IMR-90 (cell line): ENCODE measurements at regions not wholly inside any gene's neighbourhood (a gene's known extent, or its start where the extent isn't known, plus 50 kb on each side); places are given as distances from the start of the nearest gene placed in this dataset.

Experiments used
- ATAC-seq: fragments of 200-7000 bp; cut with Tn5 transposase; 2 replicates; pipeline ENCODE4 v1.9.1; 2020; ENCODE audit warnings: low read depth, mild to moderate bottlenecking, moderate library complexity
- BruUV-seq: library from RNA; stranded (reverse); fragments of 400-500 nt; replicated peaks from 2 replicates; lab custom pipeline; 2021; lab: Mats Ljungman, UMichigan
- CTCF ChIA-PET: fragments of 300-600 bp; formaldehyde crosslinking; extraction: SDS; loops from one replicate; lab custom pipeline; 2021; ENCODE audit warnings: antibody characterized with exemption; lab: Yijun Ruan, JAX
- POLR2A ChIA-PET: fragments of 300-600 bp; sonication (Branson Sonifier 250); formaldehyde crosslinking; loops from one replicate; lab custom pipeline; 2022; ENCODE audit warnings: antibody characterized with exemption; ENCODE audit not compliant: unreplicated experiment; lab: Charles Lee
- DNase-seq: peaks from one replicate; pipeline ENCODE4 v3.0.0; 2013
- H2AFZ ChIP-seq: replicated peaks from 2 replicates; pipeline ENCODE3; 2013; ENCODE audit warnings: low read length, mild to moderate bottlenecking; ENCODE audit not compliant: poor library complexity
- H2AK5ac ChIP-seq: 2 replicates; pipeline ENCODE4 v1.6.1; 2013; ENCODE audit warnings: low read depth, low read length, inconsistent platforms
- H2AK9ac ChIP-seq: replicated peaks from 2 replicates; pipeline ENCODE3; 2013; ENCODE audit warnings: mild to moderate bottlenecking, low read depth, low read length, moderate library complexity; ENCODE audit not compliant: poor library complexity
- H2BK120ac ChIP-seq: 2 replicates; pipeline ENCODE4 v1.6.1; 2013; ENCODE audit warnings: low read depth, low read length, inconsistent platforms
- H2BK15ac ChIP-seq: 3 replicates; pipeline ENCODE4 v1.6.1; 2013; ENCODE audit warnings: low read depth, low read length, inconsistent platforms
- H2BK20ac ChIP-seq: 2 replicates; pipeline ENCODE4 v1.6.1; 2013; ENCODE audit warnings: low read depth, mild to moderate bottlenecking, inconsistent platforms, low read length, moderate library complexity
- H2BK5ac ChIP-seq: 2 replicates; pipeline ENCODE4 v1.6.1; 2013; ENCODE audit warnings: mild to moderate bottlenecking, low read depth, low read length, inconsistent platforms; ENCODE audit not compliant: poor library complexity, severe bottlenecking
- H3K14ac ChIP-seq: replicated peaks from 2 replicates; pipeline ENCODE4 v1.6.1; 2013; ENCODE audit warnings: low read depth, low read length, inconsistent platforms
- H3K18ac ChIP-seq: 2 replicates; pipeline ENCODE4 v1.6.1; 2013; ENCODE audit warnings: low read depth, low read length, control low read depth
- H3K23ac ChIP-seq: 2 replicates; pipeline ENCODE4 v1.6.1; 2013; ENCODE audit warnings: low read depth, low read length, inconsistent platforms
- H3K27ac ChIP-seq: 2 replicates; pipeline ENCODE4 v1.5.1; 2013; ENCODE audit warnings: mild to moderate bottlenecking, control low read depth, low read length; ENCODE audit not compliant: insufficient read depth
- H3K27me3 ChIP-seq: 2 replicates; pipeline ENCODE4 v1.6.1; 2013; ENCODE audit warnings: low read length; ENCODE audit not compliant: control insufficient read depth, insufficient read depth
- H3K36me3 ChIP-seq: 2 replicates; pipeline ENCODE4 v1.6.1; 2013; ENCODE audit warnings: low read length, mixed read lengths; ENCODE audit not compliant: control insufficient read depth, insufficient read depth
- H3K4ac ChIP-seq: 2 replicates; pipeline ENCODE4 v1.6.1; 2013; ENCODE audit warnings: low read depth, low read length, inconsistent platforms
- H3K4me1 ChIP-seq: 2 replicates; pipeline ENCODE4 v1.6.1; 2013; ENCODE audit warnings: low read length, mixed read lengths; ENCODE audit not compliant: control insufficient read depth, insufficient read depth
- H3K4me2 ChIP-seq: 2 replicates; pipeline ENCODE4 v1.6.1; 2013; ENCODE audit warnings: low read depth, mild to moderate bottlenecking, control low read depth, low read length, moderate library complexity
- H3K4me3 ChIP-seq: 2 replicates; pipeline ENCODE4 v1.5.1; 2013; ENCODE audit warnings: low read depth, mild to moderate bottlenecking, control low read depth, low read length, moderate library complexity; ENCODE audit not compliant: insufficient read depth
- H3K56ac ChIP-seq: 2 replicates; pipeline ENCODE4 v1.6.1; 2013; ENCODE audit warnings: low read length, inconsistent platforms; ENCODE audit not compliant: insufficient read depth; ENCODE audit errors: extremely low read depth
- H3K79me1 ChIP-seq, 2 experiments: 2 replicates each; pipeline ENCODE4 v1.6.1; 2013; ENCODE audit warnings: low read length in 2 of 2, inconsistent platforms in 1 of 2, low read depth in 1 of 2
- H3K9ac ChIP-seq: 2 replicates; pipeline ENCODE4 v1.6.1; 2013; ENCODE audit warnings: low read depth, low read length, control low read depth
- H3K9me1 ChIP-seq: 2 replicates; pipeline ENCODE4 v1.6.1; 2013; ENCODE audit warnings: low read length, inconsistent platforms; ENCODE audit not compliant: insufficient read depth
- H3K9me3 ChIP-seq: 2 replicates; pipeline ENCODE4 v1.6.1; 2013; ENCODE audit warnings: low read length; ENCODE audit not compliant: control insufficient read depth, insufficient read depth
- H4K20me1 ChIP-seq: 2 replicates; pipeline ENCODE4 v1.6.1; 2013; ENCODE audit warnings: low read length, inconsistent platforms; ENCODE audit not compliant: insufficient read depth
- H4K5ac ChIP-seq: 2 replicates; pipeline ENCODE4 v1.6.1; 2013; ENCODE audit warnings: mild to moderate bottlenecking, low read depth, low read length, control low read depth
- H4K8ac ChIP-seq, 2 experiments: 2 replicates each; pipeline ENCODE4 v1.6.1; 2013; ENCODE audit warnings: low read depth in 2 of 2, low read length in 2 of 2, control low read depth in 1 of 2, inconsistent platforms in 1 of 2
- H4K91ac ChIP-seq: 2 replicates; pipeline ENCODE4 v1.6.1; 2013; ENCODE audit warnings: low read depth, low read length, inconsistent platforms; ENCODE audit not compliant: insufficient read depth
- CEBPB ChIP-seq: IDR thresholded peaks from 2 replicates; pipeline ENCODE4 v1.6.1; 2012; ENCODE audit warnings: low read depth, low read length, improper control_type of control experiment
- MAFK ChIP-seq: IDR thresholded peaks from 2 replicates; pipeline ENCODE4 v1.6.1; 2012; ENCODE audit warnings: low read depth, low read length, improper control_type of control experiment
- MAZ ChIP-seq: IDR thresholded peaks from 2 replicates; pipeline ENCODE4 v1.6.1; 2012; ENCODE audit warnings: low read depth, mild to moderate bottlenecking, low read length, improper control_type of control experiment, moderate library complexity, borderline replicate concordance
- MXI1 ChIP-seq: IDR thresholded peaks from 2 replicates; pipeline ENCODE4 v1.6.1; 2012; ENCODE audit warnings: low read depth, mild to moderate bottlenecking, low read length, moderate library complexity, borderline replicate concordance
- NFE2L2 ChIP-seq: fragments of 150-350 bp; IDR thresholded peaks from 2 replicates; pipeline ENCODE4 v1.6.1; 2016; ENCODE audit warnings: low read depth, mild to moderate bottlenecking, low read length
- POLR2A ChIP-seq: IDR thresholded peaks from 2 replicates; pipeline ENCODE4 v1.6.1; 2012; ENCODE audit warnings: mild to moderate bottlenecking, low read depth, low read length
- RAD21 ChIP-seq: IDR thresholded peaks from 2 replicates; pipeline ENCODE4 v1.6.1; 2012; ENCODE audit warnings: low read length, improper control_type of control experiment
- RFX5 ChIP-seq: IDR thresholded peaks from 2 replicates; pipeline ENCODE4 v1.8.0; 2012; ENCODE audit warnings: low read depth, mild to moderate bottlenecking, low read length, moderate library complexity
- SMC3 ChIP-seq: fragments of 150-350 bp; IDR thresholded peaks from 2 replicates; pipeline ENCODE4 v1.6.1; 2016; ENCODE audit warnings: low read depth, mild to moderate bottlenecking, antibody characterized with exemption, low read length, moderate library complexity
- WGBS, 2 experiments: methylation state at CpG; one replicate each; pipeline versions ENCODE4 v1.1.5 to v1.1.7; 2013; ENCODE audit warnings: missing lambda C conversion rate in 2 of 2; ENCODE audit not compliant: insufficient read length in 1 of 2; ENCODE audit errors: extremely low coverage in 2 of 2; 5-methylcytosine and 5-hydroxymethylcytosine counted together
- dilution Hi-C: fragments of 300-500 bp; cut with HindIII; formaldehyde crosslinking; loops from one replicate; pipeline ENCODE4 v1.14.3; 2018; ENCODE audit warnings: low sequenced_read_pairs; ENCODE audit not compliant: unreplicated experiment
- in situ Hi-C: fragments of 300-500 bp; cut with MboI; formaldehyde crosslinking; loops from 3 replicates; pipeline ENCODE4 v1.14.3; 2019; ENCODE audit warnings: low sequenced_read_pairs, inconsistent platforms, mixed read lengths
- intact Hi-C: fragments of 100-400 bp; cut with micrococcal nuclease; formaldehyde crosslinking; loops from 2 replicates; pipeline ENCODE4 v1.10.0; 2022
- TF ChIP-seq, protein P1 (sequence below): fragments of 150-350 bp; IDR thresholded peaks from 2 replicates; pipeline ENCODE4 v1.6.1; 2016; ENCODE audit warnings: low read depth, mild to moderate bottlenecking, low read length, moderate library complexity, borderline replicate concordance
- TF ChIP-seq, protein P2 (sequence below): fragments of 150-350 bp; IDR thresholded peaks from 2 replicates; pipeline ENCODE4 v1.6.1; 2017; ENCODE audit warnings: mild to moderate bottlenecking, antibody characterized with exemption, low read length, low read depth

DNA sequence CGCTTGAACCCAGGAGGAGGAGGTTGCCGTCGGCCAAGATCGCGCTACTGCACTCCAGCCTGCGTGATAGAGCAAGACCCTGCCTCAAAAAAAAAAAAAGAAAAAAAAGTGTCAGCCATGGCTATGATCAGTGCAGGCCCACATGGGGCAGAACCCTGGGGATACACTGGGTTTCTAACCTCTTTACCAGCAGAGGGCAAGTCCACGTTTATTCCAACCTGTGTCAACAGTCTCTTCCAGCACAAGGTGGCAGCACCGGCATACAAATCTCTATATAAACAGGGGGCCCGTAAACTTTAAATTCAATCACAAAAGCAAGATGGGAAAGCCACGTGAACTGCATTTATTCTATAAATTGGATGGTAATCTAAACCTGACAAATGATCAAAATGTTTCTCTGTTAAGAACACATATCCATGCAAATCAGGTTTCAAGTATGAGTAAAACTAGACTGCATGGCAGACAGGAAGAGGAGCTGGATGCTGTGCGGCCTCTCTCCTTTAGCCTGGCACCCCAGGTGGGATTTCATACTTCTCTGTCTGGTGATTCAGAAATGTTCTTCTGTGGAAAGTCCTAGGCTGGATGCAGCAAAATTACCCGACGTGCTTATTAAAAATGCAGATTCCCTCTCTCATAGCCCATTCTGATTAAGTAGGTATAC is 60.0 kb upstream of the STEAP1B start (continued):
- TF ChIP-seq, protein P1, sequence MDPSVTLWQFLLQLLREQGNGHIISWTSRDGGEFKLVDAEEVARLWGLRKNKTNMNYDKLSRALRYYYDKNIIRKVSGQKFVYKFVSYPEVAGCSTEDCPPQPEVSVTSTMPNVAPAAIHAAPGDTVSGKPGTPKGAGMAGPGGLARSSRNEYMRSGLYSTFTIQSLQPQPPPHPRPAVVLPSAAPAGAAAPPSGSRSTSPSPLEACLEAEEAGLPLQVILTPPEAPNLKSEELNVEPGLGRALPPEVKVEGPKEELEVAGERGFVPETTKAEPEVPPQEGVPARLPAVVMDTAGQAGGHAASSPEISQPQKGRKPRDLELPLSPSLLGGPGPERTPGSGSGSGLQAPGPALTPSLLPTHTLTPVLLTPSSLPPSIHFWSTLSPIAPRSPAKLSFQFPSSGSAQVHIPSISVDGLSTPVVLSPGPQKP: no peak
- TF ChIP-seq MAZ: no peak; the same call in none of the 2 replicates

DNA sequence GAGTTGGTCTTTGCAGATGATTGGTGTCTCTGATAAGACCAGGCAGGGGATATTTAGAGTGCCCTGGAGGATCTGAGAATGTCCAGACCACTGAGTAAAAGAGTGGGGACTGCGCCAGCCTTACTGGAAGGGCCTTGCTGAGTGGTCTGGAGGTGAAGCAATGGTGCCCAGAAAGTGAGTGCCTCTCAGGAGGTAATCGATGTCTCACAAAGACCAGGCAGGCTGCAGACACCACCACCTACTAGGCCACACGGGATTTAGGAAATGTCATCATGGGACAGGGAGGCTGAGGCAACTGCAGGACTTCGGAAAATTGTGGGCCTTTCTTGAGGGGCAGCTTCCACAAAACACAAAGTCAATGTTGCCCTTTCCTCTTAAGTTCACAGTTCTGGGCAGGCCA is 57.2 kb upstream of the STEAP1B start:
- Histone ChIP-seq H2AK9ac (no peak overlapping the region), H3K4me2 (no peak overlapping the region), H2AK5ac (no peak overlapping the region), H2BK5ac (no peak overlapping the region), H2BK20ac (no peak overlapping the region), H3K36me3 (no peaks in the 10 kb centered on the region), H3K4ac (no peak overlapping the region), H3K9ac (no peak overlapping the region), H3K27ac (no peak overlapping the region), H3K27me3 (peaks cover 13% of the 10 kb centered on the region), H3K23ac (no peak overlapping the region), H3K4me1 (peaks cover 11% of the 10 kb centered on the region), H3K9me3 (no peaks in the 10 kb centered on the region), H4K20me1 (no peaks in the 10 kb centered on the region), H3K56ac (no peak overlapping the region), H3K14ac (no peak overlapping the region), H2BK120ac (no peak overlapping the region), H3K4me3 (no peak overlapping the region), H3K9me1 (no peaks in the 10 kb centered on the region), H4K5ac (no peak overlapping the region), H2AFZ (no peak overlapping the region), H3K79me1 (no peaks in the 10 kb centered on the region), H4K91ac (no peak overlapping the region), H4K8ac (no peak overlapping the region), H3K18ac (no peak overlapping the region), H2BK15ac (no peak overlapping the region)
- CTCF ChIA-PET: no interaction called here
- 100% methylated on average over 1 of the region's 4 CpGs; no CpG with 5 or more reads in 1 of the 2 experiments for whole genome bisulfite sequencing, 2 experiments
- intact Hi-C loops (no loop called here), in situ Hi-C loops (loop anchor here (5.0 kb wide), 1 partner anchor 500 kb away; no protein-coding TSS in a partner anchor), dilution Hi-C loops (loop anchor here (25.0 kb wide), 1 partner anchor 505 kb away; no protein-coding TSS in a partner anchor)
- POLR2A ChIA-PET: interaction anchor here (0.6 kb wide), 1 partner anchor 170 kb away, joined by 3 read pairs; the partner anchor contains the start of gene IL6
- BruUV-seq: no TSS peak
- DNase-seq (no peak), ATAC-seq (no peak)
- TF ChIP-seq RAD21 (no peak), MXI1 (no peak), MAFK (no peak), SMC3 (no peak), POLR2A (no peak), NFE2L2 (no peak), RFX5 (no peak), CEBPB (no peak)
- TF ChIP-seq, protein P2, sequence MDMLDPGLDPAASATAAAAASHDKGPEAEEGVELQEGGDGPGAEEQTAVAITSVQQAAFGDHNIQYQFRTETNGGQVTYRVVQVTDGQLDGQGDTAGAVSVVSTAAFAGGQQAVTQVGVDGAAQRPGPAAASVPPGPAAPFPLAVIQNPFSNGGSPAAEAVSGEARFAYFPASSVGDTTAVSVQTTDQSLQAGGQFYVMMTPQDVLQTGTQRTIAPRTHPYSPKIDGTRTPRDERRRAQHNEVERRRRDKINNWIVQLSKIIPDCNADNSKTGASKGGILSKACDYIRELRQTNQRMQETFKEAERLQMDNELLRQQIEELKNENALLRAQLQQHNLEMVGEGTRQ: no peak
- TF ChIP-seq, protein P1: no peak
